ENCODE measurements at regions not wholly inside any gene's neighbourhood (a gene's known extent, or its start where the extent isn't known, plus 50 kb on each side); places are given as distances from the start of the nearest gene placed in this dataset.

DNA sequence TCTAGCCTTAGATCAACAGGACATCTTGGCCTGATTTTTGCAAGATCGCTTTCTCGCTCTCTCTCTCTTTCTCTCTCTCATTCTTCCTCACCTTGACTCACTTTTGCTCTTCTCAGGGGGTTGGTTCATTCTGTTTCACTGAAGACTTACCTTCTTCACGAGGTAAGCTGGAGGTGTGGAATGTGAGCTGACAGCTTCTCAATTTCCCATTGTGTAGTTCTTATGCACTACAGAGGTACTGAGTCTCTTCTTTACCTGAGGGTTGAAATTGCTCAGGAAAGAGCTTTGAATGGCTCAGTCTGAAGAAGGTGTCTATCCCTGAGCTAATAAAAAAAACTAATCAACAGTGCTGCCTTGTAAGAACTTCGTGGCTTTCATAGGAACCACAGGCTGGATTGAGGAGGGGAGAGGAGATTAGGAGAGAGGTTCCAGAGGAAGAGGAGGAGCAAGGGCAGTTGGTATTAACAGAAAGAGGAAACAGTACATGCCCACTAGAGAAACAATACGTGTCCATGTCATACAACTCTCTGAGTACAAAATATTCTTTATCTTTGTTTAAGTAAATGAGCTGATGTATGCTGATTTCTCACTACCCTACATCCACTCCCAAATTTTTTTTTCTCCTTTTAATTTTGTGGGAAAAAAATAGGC, 192.2 kb downstream of the TMEM167A start:
- TF ChIP-seq, protein P1, sequence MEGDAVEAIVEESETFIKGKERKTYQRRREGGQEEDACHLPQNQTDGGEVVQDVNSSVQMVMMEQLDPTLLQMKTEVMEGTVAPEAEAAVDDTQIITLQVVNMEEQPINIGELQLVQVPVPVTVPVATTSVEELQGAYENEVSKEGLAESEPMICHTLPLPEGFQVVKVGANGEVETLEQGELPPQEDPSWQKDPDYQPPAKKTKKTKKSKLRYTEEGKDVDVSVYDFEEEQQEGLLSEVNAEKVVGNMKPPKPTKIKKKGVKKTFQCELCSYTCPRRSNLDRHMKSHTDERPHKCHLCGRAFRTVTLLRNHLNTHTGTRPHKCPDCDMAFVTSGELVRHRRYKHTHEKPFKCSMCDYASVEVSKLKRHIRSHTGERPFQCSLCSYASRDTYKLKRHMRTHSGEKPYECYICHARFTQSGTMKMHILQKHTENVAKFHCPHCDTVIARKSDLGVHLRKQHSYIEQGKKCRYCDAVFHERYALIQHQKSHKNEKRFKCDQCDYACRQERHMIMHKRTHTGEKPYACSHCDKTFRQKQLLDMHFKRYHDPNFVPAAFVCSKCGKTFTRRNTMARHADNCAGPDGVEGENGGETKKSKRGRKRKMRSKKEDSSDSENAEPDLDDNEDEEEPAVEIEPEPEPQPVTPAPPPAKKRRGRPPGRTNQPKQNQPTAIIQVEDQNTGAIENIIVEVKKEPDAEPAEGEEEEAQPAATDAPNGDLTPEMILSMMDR (IDR thresholded peaks at IDR 0.05; ENCODE audit: borderline replicate concordance, extremely low read depth, low read length, poor library complexity, severe bottlenecking), result no peak
- TF ChIP-seq EZH2 (IDR thresholded peaks at IDR 0.05; ENCODE audit: borderline replicate concordance, low read depth, low read length, severe bottlenecking), result no peak

Measured in DND-41 (cell line).